IMR-90 (cell line): ENCODE measurements at regions not wholly inside any gene's neighbourhood (a gene's known extent, or its start where the extent isn't known, plus 50 kb on each side); places are given as distances from the start of the nearest gene placed in this dataset.

Experiments used
- ATAC-seq: fragments of 200-7000 bp; cut with Tn5 transposase; 2 replicates; pipeline ENCODE4 v1.9.1; 2020; ENCODE audit warnings: low read depth, mild to moderate bottlenecking, moderate library complexity
- BruUV-seq: library from RNA; stranded (reverse); fragments of 400-500 nt; replicated peaks from 2 replicates; lab custom pipeline; 2021; lab: Mats Ljungman, UMichigan
- CTCF ChIA-PET: fragments of 300-600 bp; formaldehyde crosslinking; extraction: SDS; loops from one replicate; lab custom pipeline; 2021; ENCODE audit warnings: antibody characterized with exemption; lab: Yijun Ruan, JAX
- POLR2A ChIA-PET: fragments of 300-600 bp; sonication (Branson Sonifier 250); formaldehyde crosslinking; loops from one replicate; lab custom pipeline; 2022; ENCODE audit warnings: antibody characterized with exemption; ENCODE audit not compliant: unreplicated experiment; lab: Charles Lee
- DNase-seq: peaks from one replicate; pipeline ENCODE4 v3.0.0; 2013
- H2AFZ ChIP-seq: replicated peaks from 2 replicates; pipeline ENCODE3; 2013; ENCODE audit warnings: low read length, mild to moderate bottlenecking; ENCODE audit not compliant: poor library complexity
- H2AK5ac ChIP-seq: 2 replicates; pipeline ENCODE4 v1.6.1; 2013; ENCODE audit warnings: low read depth, low read length, inconsistent platforms
- H2AK9ac ChIP-seq: replicated peaks from 2 replicates; pipeline ENCODE3; 2013; ENCODE audit warnings: mild to moderate bottlenecking, low read depth, low read length, moderate library complexity; ENCODE audit not compliant: poor library complexity
- H2BK120ac ChIP-seq: 2 replicates; pipeline ENCODE4 v1.6.1; 2013; ENCODE audit warnings: low read depth, low read length, inconsistent platforms
- H2BK15ac ChIP-seq: 3 replicates; pipeline ENCODE4 v1.6.1; 2013; ENCODE audit warnings: low read depth, low read length, inconsistent platforms
- H2BK20ac ChIP-seq: 2 replicates; pipeline ENCODE4 v1.6.1; 2013; ENCODE audit warnings: low read depth, mild to moderate bottlenecking, inconsistent platforms, low read length, moderate library complexity
- H2BK5ac ChIP-seq: 2 replicates; pipeline ENCODE4 v1.6.1; 2013; ENCODE audit warnings: mild to moderate bottlenecking, low read depth, low read length, inconsistent platforms; ENCODE audit not compliant: poor library complexity, severe bottlenecking
- H3K14ac ChIP-seq: replicated peaks from 2 replicates; pipeline ENCODE4 v1.6.1; 2013; ENCODE audit warnings: low read depth, low read length, inconsistent platforms
- H3K18ac ChIP-seq: 2 replicates; pipeline ENCODE4 v1.6.1; 2013; ENCODE audit warnings: low read depth, low read length, control low read depth
- H3K23ac ChIP-seq: 2 replicates; pipeline ENCODE4 v1.6.1; 2013; ENCODE audit warnings: low read depth, low read length, inconsistent platforms
- H3K27ac ChIP-seq: 2 replicates; pipeline ENCODE4 v1.5.1; 2013; ENCODE audit warnings: mild to moderate bottlenecking, control low read depth, low read length; ENCODE audit not compliant: insufficient read depth
- H3K27me3 ChIP-seq: 2 replicates; pipeline ENCODE4 v1.6.1; 2013; ENCODE audit warnings: low read length; ENCODE audit not compliant: control insufficient read depth, insufficient read depth
- H3K36me3 ChIP-seq: 2 replicates; pipeline ENCODE4 v1.6.1; 2013; ENCODE audit warnings: low read length, mixed read lengths; ENCODE audit not compliant: control insufficient read depth, insufficient read depth
- H3K4ac ChIP-seq: 2 replicates; pipeline ENCODE4 v1.6.1; 2013; ENCODE audit warnings: low read depth, low read length, inconsistent platforms
- H3K4me1 ChIP-seq: 2 replicates; pipeline ENCODE4 v1.6.1; 2013; ENCODE audit warnings: low read length, mixed read lengths; ENCODE audit not compliant: control insufficient read depth, insufficient read depth
- H3K4me2 ChIP-seq: 2 replicates; pipeline ENCODE4 v1.6.1; 2013; ENCODE audit warnings: low read depth, mild to moderate bottlenecking, control low read depth, low read length, moderate library complexity
- H3K4me3 ChIP-seq: 2 replicates; pipeline ENCODE4 v1.5.1; 2013; ENCODE audit warnings: low read depth, mild to moderate bottlenecking, control low read depth, low read length, moderate library complexity; ENCODE audit not compliant: insufficient read depth
- H3K56ac ChIP-seq: 2 replicates; pipeline ENCODE4 v1.6.1; 2013; ENCODE audit warnings: low read length, inconsistent platforms; ENCODE audit not compliant: insufficient read depth; ENCODE audit errors: extremely low read depth
- H3K79me1 ChIP-seq, 2 experiments: 2 replicates each; pipeline ENCODE4 v1.6.1; 2013; ENCODE audit warnings: low read length in 2 of 2, inconsistent platforms in 1 of 2, low read depth in 1 of 2
- H3K9ac ChIP-seq: 2 replicates; pipeline ENCODE4 v1.6.1; 2013; ENCODE audit warnings: low read depth, low read length, control low read depth
- H3K9me1 ChIP-seq: 2 replicates; pipeline ENCODE4 v1.6.1; 2013; ENCODE audit warnings: low read length, inconsistent platforms; ENCODE audit not compliant: insufficient read depth
- H3K9me3 ChIP-seq: 2 replicates; pipeline ENCODE4 v1.6.1; 2013; ENCODE audit warnings: low read length; ENCODE audit not compliant: control insufficient read depth, insufficient read depth
- H4K20me1 ChIP-seq: 2 replicates; pipeline ENCODE4 v1.6.1; 2013; ENCODE audit warnings: low read length, inconsistent platforms; ENCODE audit not compliant: insufficient read depth
- H4K5ac ChIP-seq: 2 replicates; pipeline ENCODE4 v1.6.1; 2013; ENCODE audit warnings: mild to moderate bottlenecking, low read depth, low read length, control low read depth
- H4K8ac ChIP-seq, 2 experiments: 2 replicates each; pipeline ENCODE4 v1.6.1; 2013; ENCODE audit warnings: low read depth in 2 of 2, low read length in 2 of 2, control low read depth in 1 of 2, inconsistent platforms in 1 of 2
- H4K91ac ChIP-seq: 2 replicates; pipeline ENCODE4 v1.6.1; 2013; ENCODE audit warnings: low read depth, low read length, inconsistent platforms; ENCODE audit not compliant: insufficient read depth
- BHLHE40 ChIP-seq: fragments of 150-350 bp; IDR thresholded peaks from 2 replicates; pipeline ENCODE4 v1.6.1; 2016; ENCODE audit warnings: mild to moderate bottlenecking, low read depth, low read length
- CEBPB ChIP-seq: IDR thresholded peaks from 2 replicates; pipeline ENCODE4 v1.6.1; 2012; ENCODE audit warnings: low read depth, low read length, improper control_type of control experiment
- CHD1 ChIP-seq: IDR thresholded peaks from 2 replicates; pipeline ENCODE4 v1.6.1; 2012; ENCODE audit warnings: low read depth, low read length, improper control_type of control experiment
- ELK1 ChIP-seq: fragments of 150-350 bp; IDR thresholded peaks from 2 replicates; pipeline ENCODE4 v1.6.1; 2016; ENCODE audit warnings: low read depth, mild to moderate bottlenecking, low read length, moderate library complexity, borderline replicate concordance
- FOS ChIP-seq: fragments of 150-350 bp; IDR thresholded peaks from 2 replicates; pipeline ENCODE4 v1.6.1; 2016; ENCODE audit warnings: low read depth, low read length
- MAFK ChIP-seq: IDR thresholded peaks from 2 replicates; pipeline ENCODE4 v1.6.1; 2012; ENCODE audit warnings: low read depth, low read length, improper control_type of control experiment
- MAZ ChIP-seq: IDR thresholded peaks from 2 replicates; pipeline ENCODE4 v1.6.1; 2012; ENCODE audit warnings: low read depth, mild to moderate bottlenecking, low read length, improper control_type of control experiment, moderate library complexity, borderline replicate concordance
- MXI1 ChIP-seq: IDR thresholded peaks from 2 replicates; pipeline ENCODE4 v1.6.1; 2012; ENCODE audit warnings: low read depth, mild to moderate bottlenecking, low read length, moderate library complexity, borderline replicate concordance
- NFE2L2 ChIP-seq: fragments of 150-350 bp; IDR thresholded peaks from 2 replicates; pipeline ENCODE4 v1.6.1; 2016; ENCODE audit warnings: low read depth, mild to moderate bottlenecking, low read length
- POLR2A ChIP-seq: IDR thresholded peaks from 2 replicates; pipeline ENCODE4 v1.6.1; 2012; ENCODE audit warnings: mild to moderate bottlenecking, low read depth, low read length
- RAD21 ChIP-seq: IDR thresholded peaks from 2 replicates; pipeline ENCODE4 v1.6.1; 2012; ENCODE audit warnings: low read length, improper control_type of control experiment
- RCOR1 ChIP-seq: IDR thresholded peaks from 2 replicates; pipeline ENCODE4 v1.6.1; 2012; ENCODE audit warnings: mild to moderate bottlenecking, low read length, improper control_type of control experiment; ENCODE audit not compliant: insufficient replicate concordance
- RFX5 ChIP-seq: IDR thresholded peaks from 2 replicates; pipeline ENCODE4 v1.8.0; 2012; ENCODE audit warnings: low read depth, mild to moderate bottlenecking, low read length, moderate library complexity
- SMC3 ChIP-seq: fragments of 150-350 bp; IDR thresholded peaks from 2 replicates; pipeline ENCODE4 v1.6.1; 2016; ENCODE audit warnings: low read depth, mild to moderate bottlenecking, antibody characterized with exemption, low read length, moderate library complexity
- WGBS, 2 experiments: methylation state at CpG; one replicate each; pipeline versions ENCODE4 v1.1.5 to v1.1.7; 2013; ENCODE audit warnings: missing lambda C conversion rate in 2 of 2; ENCODE audit not compliant: insufficient read length in 1 of 2; ENCODE audit errors: extremely low coverage in 2 of 2; 5-methylcytosine and 5-hydroxymethylcytosine counted together
- dilution Hi-C: fragments of 300-500 bp; cut with HindIII; formaldehyde crosslinking; loops from one replicate; pipeline ENCODE4 v1.14.3; 2018; ENCODE audit warnings: low sequenced_read_pairs; ENCODE audit not compliant: unreplicated experiment
- in situ Hi-C: fragments of 300-500 bp; cut with MboI; formaldehyde crosslinking; loops from 3 replicates; pipeline ENCODE4 v1.14.3; 2019; ENCODE audit warnings: low sequenced_read_pairs, inconsistent platforms, mixed read lengths
- intact Hi-C: fragments of 100-400 bp; cut with micrococcal nuclease; formaldehyde crosslinking; loops from 2 replicates; pipeline ENCODE4 v1.10.0; 2022
- TF ChIP-seq, protein P1 (sequence below): fragments of 150-350 bp; IDR thresholded peaks from 2 replicates; pipeline ENCODE4 v1.6.1; 2017; ENCODE audit warnings: mild to moderate bottlenecking, antibody characterized with exemption, low read length, low read depth
- TF ChIP-seq, protein P2 (sequence below): conservative IDR thresholded peaks from 2 replicates; pipeline ENCODE4 v1.5.1; 2012; ENCODE audit warnings: mild to moderate bottlenecking, low read depth, low read length, improper control_type of control experiment

DNA sequence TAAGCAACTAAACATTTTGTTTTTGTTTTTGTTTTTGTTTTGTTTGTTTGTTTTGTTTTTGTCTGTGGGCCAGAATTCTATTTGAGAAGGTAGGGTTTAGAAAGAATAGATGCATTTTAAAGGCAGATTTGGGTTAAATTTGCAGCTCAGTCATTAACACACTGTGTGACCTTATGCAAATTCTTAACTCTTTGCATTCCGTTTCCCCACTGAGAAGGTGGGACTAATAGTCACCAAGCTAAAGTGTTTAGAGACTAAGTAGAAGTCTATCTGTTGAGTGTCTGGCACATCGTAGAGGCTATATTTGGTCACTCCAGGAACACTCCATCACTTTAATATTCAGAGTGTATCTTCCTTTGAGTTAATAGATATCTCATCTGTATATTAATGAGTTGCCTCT lies 87.1 kb downstream of the CCNA1 start:
- Histone ChIP-seq H2BK120ac (no peak overlapping the region), H3K36me3 (no peaks in the 10 kb centered on the region), H4K20me1 (no peaks in the 10 kb centered on the region), H3K79me1 (no peaks in the 10 kb centered on the region), H3K9ac (no peak overlapping the region), H4K8ac (no peak overlapping the region), H3K23ac (no peak overlapping the region), H3K14ac (no peak overlapping the region), H2BK5ac (no peak overlapping the region), H2AK9ac (no peak overlapping the region), H2AK5ac (no peak overlapping the region), H3K4me2 (no peak overlapping the region), H4K91ac (no peak overlapping the region), H3K18ac (no peak overlapping the region), H3K4me3 (no peak overlapping the region), H3K4me1 (no peaks in the 10 kb centered on the region), H2AFZ (no peak overlapping the region), H3K27me3 (no peaks in the 10 kb centered on the region), H3K4ac (no peak overlapping the region), H3K9me1 (no peaks in the 10 kb centered on the region), H4K5ac (no peak overlapping the region), H3K27ac (no peak overlapping the region), H3K56ac (no peak overlapping the region), H2BK15ac (no peak overlapping the region), H2BK20ac (no peak overlapping the region), H3K9me3 (no peaks in the 10 kb centered on the region)
- DNase-seq (no peak), ATAC-seq (no peak)
- dilution Hi-C loops (no loop called here), in situ Hi-C loops (no loop called here), intact Hi-C loops (no loop called here)
- ChIA-PET CTCF (no interaction called here), POLR2A (no interaction called here)
- BruUV-seq, result no TSS peak
- no CpG with 5 or more reads among the region's 2 CpGs for WGBS, 2 experiments
- TF ChIP-seq POLR2A (no peak), NFE2L2 (no peak), ELK1 (no peak), RFX5 (no peak), MAZ (no peak), CEBPB (no peak), FOS (no peak), BHLHE40 (no peak), RAD21 (no peak), SMC3 (no peak), CHD1 (no peak), RCOR1 (no peak), MAFK (no peak), MXI1 (no peak)
- TF ChIP-seq, protein P1, sequence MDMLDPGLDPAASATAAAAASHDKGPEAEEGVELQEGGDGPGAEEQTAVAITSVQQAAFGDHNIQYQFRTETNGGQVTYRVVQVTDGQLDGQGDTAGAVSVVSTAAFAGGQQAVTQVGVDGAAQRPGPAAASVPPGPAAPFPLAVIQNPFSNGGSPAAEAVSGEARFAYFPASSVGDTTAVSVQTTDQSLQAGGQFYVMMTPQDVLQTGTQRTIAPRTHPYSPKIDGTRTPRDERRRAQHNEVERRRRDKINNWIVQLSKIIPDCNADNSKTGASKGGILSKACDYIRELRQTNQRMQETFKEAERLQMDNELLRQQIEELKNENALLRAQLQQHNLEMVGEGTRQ, result no peak
- TF ChIP-seq, protein P2, sequence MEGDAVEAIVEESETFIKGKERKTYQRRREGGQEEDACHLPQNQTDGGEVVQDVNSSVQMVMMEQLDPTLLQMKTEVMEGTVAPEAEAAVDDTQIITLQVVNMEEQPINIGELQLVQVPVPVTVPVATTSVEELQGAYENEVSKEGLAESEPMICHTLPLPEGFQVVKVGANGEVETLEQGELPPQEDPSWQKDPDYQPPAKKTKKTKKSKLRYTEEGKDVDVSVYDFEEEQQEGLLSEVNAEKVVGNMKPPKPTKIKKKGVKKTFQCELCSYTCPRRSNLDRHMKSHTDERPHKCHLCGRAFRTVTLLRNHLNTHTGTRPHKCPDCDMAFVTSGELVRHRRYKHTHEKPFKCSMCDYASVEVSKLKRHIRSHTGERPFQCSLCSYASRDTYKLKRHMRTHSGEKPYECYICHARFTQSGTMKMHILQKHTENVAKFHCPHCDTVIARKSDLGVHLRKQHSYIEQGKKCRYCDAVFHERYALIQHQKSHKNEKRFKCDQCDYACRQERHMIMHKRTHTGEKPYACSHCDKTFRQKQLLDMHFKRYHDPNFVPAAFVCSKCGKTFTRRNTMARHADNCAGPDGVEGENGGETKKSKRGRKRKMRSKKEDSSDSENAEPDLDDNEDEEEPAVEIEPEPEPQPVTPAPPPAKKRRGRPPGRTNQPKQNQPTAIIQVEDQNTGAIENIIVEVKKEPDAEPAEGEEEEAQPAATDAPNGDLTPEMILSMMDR, result no peak
